HepG2 (cell line): ENCODE measurements at regions not wholly inside any gene's neighbourhood (a gene's known extent, or its start where the extent isn't known, plus 50 kb on each side); places are given as distances from the start of the nearest gene placed in this dataset.

Source experiments
- ATAC-seq: fragments of 200-7000 bp; cut with Tn5 transposase; 3 replicates; pipeline ENCODE4 v1.9.1; 2020; ENCODE audit warnings: mild to moderate bottlenecking, moderate library complexity
- BruUV-seq: library from RNA; stranded (reverse); fragments of 400-500 nt; replicated peaks from 2 replicates; lab custom pipeline; 2021; lab: Mats Ljungman, UMichigan
- CTCF ChIA-PET: fragments of 300-600 bp; formaldehyde crosslinking; extraction: SDS; loops from one replicate; lab custom pipeline; 2021; ENCODE audit warnings: low total read pairs, inconsistent platforms, low intra/inter-chr PET ratio; lab: Yijun Ruan, JAX
- POLR2A ChIA-PET: fragments of 350-600 bp; sonication (Branson Sonifier 250); formaldehyde crosslinking; loops from one replicate; lab custom pipeline; 2020; ENCODE audit warnings: antibody characterized with exemption, inconsistent platforms; lab: Yijun Ruan, JAX
- DNase-seq: peaks from one replicate; pipeline ENCODE4 v3.0.0-alpha.2; 2015; ENCODE audit warnings: low spot score
- FAIRE-seq: peaks from 3 replicates; lab custom pipeline; 2011; peaks lifted over from hg19 to GRCh38; lab: Jason Lieb, UNC
- H2AFZ ChIP-seq: one replicate; pipeline ENCODE4 v1.6.1; 2011; ENCODE audit warnings: low read length, inconsistent platforms
- H3K27ac ChIP-seq: fragments of 300-600 bp; 3 replicates; pipeline ENCODE4 v1.8.0; 2011; ENCODE audit warnings: mixed run types, mild to moderate bottlenecking, mixed read lengths, low read length, inconsistent platforms; ENCODE audit not compliant: insufficient read depth; ENCODE audit errors: extremely low read length
- H3K27me3 ChIP-seq, 2 experiments: fragments of 200-600 bp in 1 of 2; 2 replicates in 1 of 2; 3 replicates in 1 of 2; pipeline versions ENCODE4 v1.6.0 to v1.8.0; 2011; ENCODE audit warnings: low read length in 2 of 2, mild to moderate bottlenecking in 2 of 2, moderate library complexity in 2 of 2, inconsistent platforms in 1 of 2; ENCODE audit not compliant: insufficient read depth in 2 of 2, control insufficient read depth in 1 of 2
- H3K36me3 ChIP-seq, 2 experiments: fragments of 200-600 bp in 1 of 2; replicated peaks in 1 of 2; 2 replicates in 1 of 2; 3 replicates in 1 of 2; pipeline versions ENCODE4 v1.5.1 to v1.8.0; 2011; ENCODE audit warnings: low read length in 2 of 2, inconsistent platforms in 1 of 2; ENCODE audit not compliant: insufficient read depth in 2 of 2, control insufficient read depth in 1 of 2
- H3K4me1 ChIP-seq: 2 replicates; pipeline ENCODE4 v1.5.1; 2012; ENCODE audit warnings: low read length, inconsistent platforms; ENCODE audit not compliant: insufficient read depth
- H3K4me2 ChIP-seq: 2 replicates; pipeline ENCODE4 v1.6.0; 2011; ENCODE audit warnings: low read depth, low read length, inconsistent platforms
- H3K4me3 ChIP-seq, 3 experiments: fragments of 200-600 bp in 1 of 3; sonication (generic), shearing (Covaris generic) in 1 of 3; replicated peaks in 1 of 3; 2 replicates each; pipeline ENCODE4 v1.5.1; 2011 to 2016; ENCODE audit warnings: low read length in 3 of 3, inconsistent platforms in 2 of 3, low read depth in 2 of 3, mild to moderate bottlenecking in 2 of 3, control low read depth in 1 of 3, mixed read lengths in 1 of 3; ENCODE audit not compliant: insufficient read depth in 1 of 3
- H3K79me2 ChIP-seq: one replicate; pipeline ENCODE4 v1.6.1; 2011; ENCODE audit warnings: low read length, inconsistent platforms; ENCODE audit not compliant: insufficient read depth
- H3K9ac ChIP-seq: 2 replicates; pipeline ENCODE4 v1.6.0; 2011; ENCODE audit warnings: mild to moderate bottlenecking, low read depth, low read length, inconsistent platforms; ENCODE audit not compliant: insufficient read depth
- H3K9me3 ChIP-seq: 2 replicates; pipeline ENCODE4 v1.5.1; 2012; ENCODE audit warnings: mild to moderate bottlenecking, low read length
- H4K20me1 ChIP-seq: 2 replicates; pipeline ENCODE4 v1.6.0; 2011; ENCODE audit warnings: inconsistent platforms, mild to moderate bottlenecking, low read length, moderate library complexity; ENCODE audit not compliant: insufficient read depth
- HMGXB3 ChIP-seq: sonication (generic); formaldehyde crosslinking; IDR thresholded peaks from 2 replicates; pipeline ENCODE4 v1.4.0; 2020; ENCODE audit warnings: missing genetic modification reagents, borderline replicate concordance
- HNF4A ChIP-seq: sonication (generic); formaldehyde crosslinking; IDR thresholded peaks from 2 replicates; pipeline ENCODE4 v1.4.0; 2020; ENCODE audit warnings: missing genetic modification reagents
- PCBP1 ChIP-seq: fragments of 200-400 bp; formaldehyde crosslinking; IDR thresholded peaks from 2 replicates; pipeline ENCODE4 v1.6.1; 2017; ENCODE audit warnings: mild to moderate bottlenecking, low read depth, low read length, borderline replicate concordance
- WGBS: methylation state at CpG from one replicate; pipeline ENCODE4 v1.1.6; 2017; ENCODE audit warnings: low lambda C conversion rate; 5-methylcytosine and 5-hydroxymethylcytosine counted together
- in situ Hi-C: cut with HindIII; loops from 2 replicates; pipeline ENCODE4 v1.10.0; 2017; ENCODE audit warnings: low pct_unique_long_range_greater_than_20kb; ENCODE audit not compliant: extremely low pct_ligation_motif_present
- intact Hi-C: fragments of 100-400 bp; cut with micrococcal nuclease; formaldehyde crosslinking; loops from one replicate; pipeline ENCODE4 v1.10.0; 2022; ENCODE audit not compliant: unreplicated experiment

DNA sequence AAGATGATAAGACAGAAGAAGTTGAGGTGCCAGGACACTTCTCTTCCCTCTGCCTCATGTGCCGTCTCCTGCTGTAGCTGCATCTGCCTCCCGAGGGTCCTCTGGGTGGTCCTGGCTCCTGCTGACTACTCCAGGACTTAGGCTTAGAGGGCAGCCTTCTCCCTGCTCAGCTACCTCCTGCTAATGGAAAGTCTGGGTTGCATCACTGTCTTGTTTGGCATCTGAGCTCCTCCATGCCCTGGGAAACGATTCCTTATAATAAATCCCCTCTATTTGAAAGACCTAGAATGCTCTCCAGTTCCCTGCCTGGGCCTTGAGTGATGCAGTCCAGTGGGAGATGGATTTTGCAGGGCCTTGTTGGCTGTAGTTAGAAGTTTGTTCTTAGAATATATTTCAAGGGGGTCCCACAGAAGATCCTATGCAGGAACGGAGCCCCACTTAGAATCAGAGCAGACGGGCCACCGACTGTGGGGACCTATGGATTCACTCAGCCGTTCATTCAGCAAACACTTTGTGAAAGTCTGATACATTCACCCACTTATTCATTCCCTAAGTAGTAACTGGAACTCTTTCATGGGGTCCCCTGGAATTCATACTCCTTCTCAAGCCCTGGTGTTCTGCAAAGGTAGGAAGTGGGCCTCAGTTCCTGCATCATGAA is 269.8 kb upstream of the HDAC4 start (continued):
- no peak for TF ChIP-seq PCBP1
- TF ChIP-seq HNF4A (CRISPR knock-in tag), result no peak
- TF ChIP-seq, all 625 proteins: peak for 0

DNA sequence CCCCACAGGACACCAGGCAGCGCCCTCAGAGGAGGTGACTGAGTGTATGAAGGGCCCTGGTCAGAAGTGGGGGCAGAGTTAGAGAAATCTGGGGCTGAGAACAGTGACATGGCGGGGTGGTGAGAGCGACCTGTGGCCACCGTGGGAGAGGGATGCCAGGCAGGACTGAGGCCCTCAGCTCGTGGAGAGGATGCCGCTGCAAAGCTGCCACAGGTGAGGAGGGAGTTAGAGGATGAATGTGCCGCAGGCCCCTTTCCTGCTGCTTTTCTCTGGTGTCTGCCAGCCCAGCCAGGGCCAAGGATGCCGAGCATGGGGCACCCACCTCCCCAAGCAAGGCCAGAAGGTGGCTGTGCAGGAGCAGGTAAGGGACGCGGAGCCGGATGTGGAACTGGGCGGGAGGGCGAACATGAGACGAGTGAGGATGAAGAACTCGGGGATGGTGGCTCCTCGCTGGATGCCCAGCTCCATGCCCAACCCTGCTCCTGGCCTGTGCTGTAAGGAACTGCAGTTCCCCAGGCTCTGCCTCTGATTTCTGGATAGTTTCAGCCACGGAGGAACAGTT is 269.2 kb upstream of the HDAC4 start:
- peaks cover 8 to 74% of the 10 kb centered on the region in 2 experiments; a peak in 4 of 5 replicates for H3K27me3 ChIP-seq
- in situ Hi-C loops, result no loop called here
- POLR2A ChIA-PET, result no interaction called here

More for the DNA sequence above, 269.2 kb upstream of the HDAC4 start:
- no peak for FAIRE-seq
- H3K4me1 ChIP-seq, result no peaks in the 10 kb centered on the region
- H2AFZ ChIP-seq, result no peak overlapping the region
- intact Hi-C loops, result no loop called here
- no peaks in the 10 kb centered on the region for H3K79me2 ChIP-seq
- H3K9me3 ChIP-seq, result no peaks in the 10 kb centered on the region
- H4K20me1 ChIP-seq, result no peaks in the 10 kb centered on the region
- no peaks in the 10 kb centered on the region for H3K36me3 ChIP-seq
- no TSS peak for BruUV-seq
- CTCF ChIA-PET, result no interaction called here
- WGBS, result 28% methylated on average over 16 of the region's 17 CpGs
- DNase-seq, result no peak
- ATAC-seq, result no peak
- H3K27ac ChIP-seq, result no peak overlapping the region
- no peak overlapping the region for H3K4me3 ChIP-seq
- H3K9ac ChIP-seq, result no peak overlapping the region
- TF ChIP-seq HMGXB3 (CRISPR knock-in tag), result no peak
- H3K4me2 ChIP-seq, result no peak overlapping the region
